ENCODE measurements at regions not wholly inside any gene's neighbourhood (a gene's known extent, or its start where the extent isn't known, plus 50 kb on each side); places are given as distances from the start of the nearest gene placed in this dataset.

- no peaks in the 10 kb centered on the region for H3K9me3 Mint-ChIP-seq
- ChIA-PET POLR2A (no interaction called here), CTCF (no interaction called here)
- ATAC-seq (replicated peaks in 1 of 4), result no peak
- H3K4me3 Mint-ChIP-seq, result no peak overlapping the region
- no peaks in the 10 kb centered on the region for H3K9me3 ChIP-seq
- H3K27me3 ChIP-seq (replicated peaks in 1 of 2; ENCODE audit: control insufficient read depth in 2 of 2, extremely low read depth in 1 of 2, insufficient read depth in 2 of 2, low read length in 1 of 2), result peaks cover 0 to 6% of the 10 kb centered on the region in 2 experiments
- no peaks in the 10 kb centered on the region for H3K36me3 ChIP-seq (ENCODE audit: control insufficient read depth in 2 of 2, extremely low read depth in 1 of 2, insufficient read depth in 1 of 2, low read length in 1 of 2)
- no peak for DNase-seq
- WGBS (ENCODE audit: insufficient coverage), result 100% methylated on average over 2 of the region's 6 CpGs
- H3K27me3 Mint-ChIP-seq, result no peaks in the 10 kb centered on the region
- H3K27ac Mint-ChIP-seq, result no peak overlapping the region
- H3K27ac ChIP-seq (ENCODE audit: low read length), result no peak overlapping the region
- no peak overlapping the region for H3K4me3 ChIP-seq (ENCODE audit: control insufficient read depth in 1 of 2, extremely low read depth in 1 of 2, low read length in 1 of 2)
- no peaks in the 10 kb centered on the region for H3K4me1 Mint-ChIP-seq
- H3K36me3 Mint-ChIP-seq, result no peaks in the 10 kb centered on the region
- H3K4me1 ChIP-seq (ENCODE audit: control insufficient read depth in 1 of 2, extremely low read depth in 1 of 2, insufficient read depth in 2 of 2, low read length in 2 of 2), result peaks cover 0 to 2% of the 10 kb centered on the region in 2 experiments
These were observed 162.9 kb downstream of the SEC14L1 start for GRCh38 chr17:77303620-77304019.

- CTCF ChIA-PET, result no interaction called here
- H3K27me3 ChIP-seq (replicated peaks in 1 of 2; ENCODE audit: control insufficient read depth in 2 of 2, extremely low read depth in 1 of 2, insufficient read depth in 2 of 2, low read length in 1 of 2), result peaks cover 0 to 6% of the 10 kb centered on the region in 2 experiments
- H3K4me1 ChIP-seq (ENCODE audit: control insufficient read depth in 1 of 2, extremely low read depth in 1 of 2, insufficient read depth in 2 of 2, low read length in 2 of 2), result peaks cover 0 to 2% of the 10 kb centered on the region in 2 experiments
- POLR2A ChIA-PET, result no interaction called here
- WGBS (ENCODE audit: insufficient coverage), result 88% methylated on average over 9 of the region's 17 CpGs
- H3K27ac Mint-ChIP-seq, result no peak overlapping the region
- H3K27ac ChIP-seq (ENCODE audit: low read length), result no peak overlapping the region
- no peak overlapping the region for H3K4me3 ChIP-seq (ENCODE audit: control insufficient read depth in 1 of 2, extremely low read depth in 1 of 2, low read length in 1 of 2)
- H3K27me3 Mint-ChIP-seq, result peaks cover 0 to 1% of the 10 kb centered on the region in 2 donors
- no peaks in the 10 kb centered on the region for H3K36me3 Mint-ChIP-seq
- H3K9me3 ChIP-seq, result no peaks in the 10 kb centered on the region
- DNase-seq, result no peak
- no peaks in the 10 kb centered on the region for H3K36me3 ChIP-seq (ENCODE audit: control insufficient read depth in 2 of 2, extremely low read depth in 1 of 2, insufficient read depth in 1 of 2, low read length in 1 of 2)
- ATAC-seq (replicated peaks in 1 of 4), result no peak
- no peaks in the 10 kb centered on the region for H3K9me3 Mint-ChIP-seq
- no peak overlapping the region for H3K4me3 Mint-ChIP-seq
- H3K4me1 Mint-ChIP-seq, result no peaks in the 10 kb centered on the region
These were observed 163.4 kb downstream of the SEC14L1 start for GRCh38 chr17:77304051-77304745.

DNA sequence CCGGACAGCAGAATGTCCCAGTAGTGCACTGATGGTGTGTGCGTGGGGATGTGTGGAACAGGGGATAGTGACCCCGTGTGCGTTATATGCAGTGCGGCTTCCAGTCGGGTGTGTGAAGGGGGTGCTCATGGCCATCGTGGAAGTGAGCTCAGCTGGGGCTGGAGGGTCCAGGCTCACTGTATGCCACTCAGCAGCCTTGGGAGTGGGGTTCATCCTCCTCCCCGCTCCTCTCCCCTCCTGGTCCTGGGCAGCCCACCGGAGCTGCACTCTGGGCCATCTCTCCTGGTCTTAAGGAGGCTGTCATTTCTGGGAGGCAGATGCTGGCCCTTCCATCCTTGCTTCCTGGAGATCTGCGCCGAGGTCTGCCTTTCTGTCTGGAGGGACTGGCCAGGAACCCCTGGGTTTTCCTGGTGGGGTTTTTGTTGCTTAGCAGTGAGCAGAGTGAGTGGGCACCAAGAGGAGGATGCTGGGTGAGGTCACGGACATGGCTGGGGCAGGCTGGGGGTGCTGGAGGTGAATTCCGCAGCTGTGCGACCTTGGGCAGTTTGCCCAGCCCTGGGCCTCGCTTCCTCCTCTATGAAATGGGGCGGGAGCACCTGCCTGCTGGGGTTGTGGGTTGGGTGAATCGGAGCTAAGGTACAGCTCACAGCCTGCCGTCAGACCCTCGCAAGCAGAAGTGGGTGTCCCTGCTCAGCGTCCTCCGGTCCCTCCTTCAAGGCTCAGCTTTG lies 164.1 kb downstream of the SEC14L1 start:
- H3K4me1 ChIP-seq (ENCODE audit: control insufficient read depth in 1 of 2, extremely low read depth in 1 of 2, insufficient read depth in 2 of 2, low read length in 2 of 2), result peaks cover 0 to 2% of the 10 kb centered on the region in 2 experiments
- no peak overlapping the region for H3K27ac ChIP-seq (ENCODE audit: low read length)
- H3K9me3 Mint-ChIP-seq, result no peaks in the 10 kb centered on the region
- H3K27me3 ChIP-seq (replicated peaks in 1 of 2; ENCODE audit: control insufficient read depth in 2 of 2, extremely low read depth in 1 of 2, insufficient read depth in 2 of 2, low read length in 1 of 2), result peaks cover 0 to 3% of the 10 kb centered on the region in 2 experiments
- no peak overlapping the region for H3K4me3 ChIP-seq (ENCODE audit: control insufficient read depth in 1 of 2, extremely low read depth in 1 of 2, low read length in 1 of 2)
- no peak overlapping the region for H3K27ac Mint-ChIP-seq
- peaks cover 0 to 3% of the 10 kb centered on the region in 2 donors for H3K27me3 Mint-ChIP-seq
- H3K36me3 Mint-ChIP-seq, result no peaks in the 10 kb centered on the region
- H3K4me3 Mint-ChIP-seq, result no peak overlapping the region
- DNase-seq, result no peak
- no peaks in the 10 kb centered on the region for H3K4me1 Mint-ChIP-seq
- CTCF ChIA-PET, result no interaction called here
- no peaks in the 10 kb centered on the region for H3K9me3 ChIP-seq
- POLR2A ChIA-PET, result no interaction called here
- WGBS (ENCODE audit: insufficient coverage), result 67% methylated on average over 13 of the region's 21 CpGs
- no peaks in the 10 kb centered on the region for H3K36me3 ChIP-seq (ENCODE audit: control insufficient read depth in 2 of 2, extremely low read depth in 1 of 2, insufficient read depth in 1 of 2, low read length in 1 of 2)
- ATAC-seq (replicated peaks in 1 of 4), result no peak

- H3K27ac ChIP-seq (ENCODE audit: low read length), result no peak overlapping the region
- peaks cover 0 to 6% of the 10 kb centered on the region in 2 experiments for H3K27me3 ChIP-seq (replicated peaks in 1 of 2; ENCODE audit: control insufficient read depth in 2 of 2, extremely low read depth in 1 of 2, insufficient read depth in 2 of 2, low read length in 1 of 2)
- ChIA-PET POLR2A (no interaction called here), CTCF (no interaction called here)
- WGBS (ENCODE audit: insufficient coverage), result 96% methylated on average over 5 of the region's 13 CpGs
- no peak overlapping the region for H3K4me3 Mint-ChIP-seq
- H3K36me3 Mint-ChIP-seq, result no peaks in the 10 kb centered on the region
- no peak for DNase-seq
- no peaks in the 10 kb centered on the region for H3K36me3 ChIP-seq (ENCODE audit: control insufficient read depth in 2 of 2, extremely low read depth in 1 of 2, insufficient read depth in 1 of 2, low read length in 1 of 2)
- ATAC-seq (replicated peaks in 1 of 4), result no peak
- H3K4me3 ChIP-seq (ENCODE audit: control insufficient read depth in 1 of 2, extremely low read depth in 1 of 2, low read length in 1 of 2), result no peak overlapping the region
- H3K9me3 Mint-ChIP-seq, result no peaks in the 10 kb centered on the region
- H3K27me3 Mint-ChIP-seq, result peaks cover 0 to 3% of the 10 kb centered on the region in 2 donors
- H3K27ac Mint-ChIP-seq, result no peak overlapping the region
- no peaks in the 10 kb centered on the region for H3K9me3 ChIP-seq
- H3K4me1 ChIP-seq (ENCODE audit: control insufficient read depth in 1 of 2, extremely low read depth in 1 of 2, insufficient read depth in 2 of 2, low read length in 2 of 2), result peaks cover 0 to 3% of the 10 kb centered on the region in 2 experiments
- no peaks in the 10 kb centered on the region for H3K4me1 Mint-ChIP-seq
These were observed 165.4 kb downstream of the SEC14L1 start for GRCh38 chr17:77306048-77306789.

GRCh38 chr17:77306790-77307478 lies 166.2 kb downstream of the SEC14L1 start:
- H3K4me1 ChIP-seq (ENCODE audit: control insufficient read depth in 1 of 2, extremely low read depth in 1 of 2, insufficient read depth in 2 of 2, low read length in 2 of 2), result peaks cover 0 to 6% of the 10 kb centered on the region in 2 experiments
- Mint-ChIP-seq H3K4me3 (no peak overlapping the region), H3K27me3 (peaks cover 0 to 3% of the 10 kb centered on the region in 2 donors), H3K27ac (no peak overlapping the region), H3K4me1 (peaks cover 0 to 6% (median 0%) of the 10 kb centered on the region in 3 donors), H3K9me3 (no peaks in the 10 kb centered on the region), H3K36me3 (no peaks in the 10 kb centered on the region)
- DNase-seq (no peak), ATAC-seq (replicated peaks in 1 of 4) (no peak)
- no peak overlapping the region for H3K4me3 ChIP-seq (ENCODE audit: control insufficient read depth in 1 of 2, extremely low read depth in 1 of 2, low read length in 1 of 2)
- peaks cover 0 to 8% of the 10 kb centered on the region in 2 experiments for H3K27me3 ChIP-seq (replicated peaks in 1 of 2; ENCODE audit: control insufficient read depth in 2 of 2, extremely low read depth in 1 of 2, insufficient read depth in 2 of 2, low read length in 1 of 2)
- no peaks in the 10 kb centered on the region for H3K36me3 ChIP-seq (ENCODE audit: control insufficient read depth in 2 of 2, extremely low read depth in 1 of 2, insufficient read depth in 1 of 2, low read length in 1 of 2)
- H3K27ac ChIP-seq (ENCODE audit: low read length), result no peak overlapping the region
- 88% methylated on average over 11 of the region's 18 CpGs for WGBS (ENCODE audit: insufficient coverage)
- ChIA-PET POLR2A (no interaction called here), CTCF (no interaction called here)
- no peaks in the 10 kb centered on the region for H3K9me3 ChIP-seq
